GM19468 (cell line): ENCODE measurements at regions not wholly inside any gene's neighbourhood (a gene's known extent, or its start where the extent isn't known, plus 50 kb on each side); places are given as distances from the start of the nearest gene placed in this dataset.
"Not testable (repeated sequence)": the region's sequence is repeated elsewhere in the genome, so short reads cannot be mapped to it uniquely, and the experiment has no call there.

Experiments
- ATAC-seq: cut with Tn5 transposase; IDR thresholded peaks from one replicate; pipeline ENCODE4 v1.9.1; 2021; ENCODE audit warnings: mild to moderate bottlenecking, moderate library complexity, moderate number of reproducible peaks; ENCODE audit not compliant: unreplicated experiment; ENCODE audit errors: extremely low read depth

DNA sequence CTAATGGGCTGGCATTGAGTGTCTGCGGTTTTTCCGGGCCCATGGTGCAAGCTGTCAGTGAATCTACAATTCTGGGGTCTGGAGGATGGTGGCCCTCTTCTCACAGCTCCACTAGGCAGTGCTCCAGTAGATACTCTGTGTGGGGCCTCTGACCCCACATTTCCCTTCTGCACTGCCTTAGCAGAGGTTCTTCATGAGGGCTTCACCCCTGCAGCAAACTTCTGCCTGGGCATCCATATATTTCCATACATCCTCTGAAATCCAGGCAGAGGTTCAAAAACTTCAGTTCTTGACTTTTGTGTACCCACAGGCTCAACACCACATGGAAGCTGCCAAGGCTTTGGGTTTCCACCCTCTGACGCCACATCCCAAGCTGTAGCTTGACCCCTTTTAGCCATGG is 846.2 kb downstream of the RNF144A start:
- not testable (repeated sequence) for ATAC-seq

GRCh38 chr2:7765236-7765635 is 848.0 kb downstream of the RNF144A start:
- ATAC-seq, result no peak

- no peak for ATAC-seq
Observed at GRCh38 chr2:7766088-7766722, 849.0 kb downstream of the RNF144A start.

DNA sequence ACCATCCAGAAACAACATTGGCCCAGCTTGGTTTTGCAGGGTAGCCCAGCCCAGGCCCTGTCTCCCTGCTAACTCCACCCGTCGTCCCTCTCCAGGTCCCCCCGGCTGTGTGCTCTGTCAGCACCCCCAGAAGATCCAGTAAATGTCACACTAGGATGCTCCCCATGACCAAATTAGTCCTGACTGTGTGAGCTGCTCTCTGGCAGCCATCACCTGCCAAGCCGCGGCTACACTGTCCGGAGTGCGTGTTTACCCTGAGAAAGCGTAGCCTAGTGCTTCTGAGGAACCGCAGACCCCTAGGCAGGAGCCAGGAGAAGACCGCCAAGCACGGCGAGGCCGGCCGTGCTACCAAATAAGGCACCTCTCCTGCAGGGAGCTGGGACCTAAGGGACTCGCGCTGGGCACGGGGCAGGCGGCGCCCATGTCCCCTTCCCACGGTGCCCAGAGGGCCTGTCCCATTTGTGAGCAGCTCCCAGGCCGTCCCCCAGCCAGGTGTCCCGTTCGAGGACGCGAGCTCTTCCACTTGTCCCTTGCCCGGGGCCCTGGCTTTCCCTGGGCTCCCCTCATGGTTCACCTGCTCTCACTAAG is 849.9 kb downstream of the RNF144A start:
- no peak for ATAC-seq

GRCh38 chr2:7767902-7768301 is 850.7 kb downstream of the RNF144A start:
- ATAC-seq, result no peak

GRCh38 chr2:7771781-7772180 is 854.6 kb downstream of the RNF144A start:
- no peak for ATAC-seq

DNA sequence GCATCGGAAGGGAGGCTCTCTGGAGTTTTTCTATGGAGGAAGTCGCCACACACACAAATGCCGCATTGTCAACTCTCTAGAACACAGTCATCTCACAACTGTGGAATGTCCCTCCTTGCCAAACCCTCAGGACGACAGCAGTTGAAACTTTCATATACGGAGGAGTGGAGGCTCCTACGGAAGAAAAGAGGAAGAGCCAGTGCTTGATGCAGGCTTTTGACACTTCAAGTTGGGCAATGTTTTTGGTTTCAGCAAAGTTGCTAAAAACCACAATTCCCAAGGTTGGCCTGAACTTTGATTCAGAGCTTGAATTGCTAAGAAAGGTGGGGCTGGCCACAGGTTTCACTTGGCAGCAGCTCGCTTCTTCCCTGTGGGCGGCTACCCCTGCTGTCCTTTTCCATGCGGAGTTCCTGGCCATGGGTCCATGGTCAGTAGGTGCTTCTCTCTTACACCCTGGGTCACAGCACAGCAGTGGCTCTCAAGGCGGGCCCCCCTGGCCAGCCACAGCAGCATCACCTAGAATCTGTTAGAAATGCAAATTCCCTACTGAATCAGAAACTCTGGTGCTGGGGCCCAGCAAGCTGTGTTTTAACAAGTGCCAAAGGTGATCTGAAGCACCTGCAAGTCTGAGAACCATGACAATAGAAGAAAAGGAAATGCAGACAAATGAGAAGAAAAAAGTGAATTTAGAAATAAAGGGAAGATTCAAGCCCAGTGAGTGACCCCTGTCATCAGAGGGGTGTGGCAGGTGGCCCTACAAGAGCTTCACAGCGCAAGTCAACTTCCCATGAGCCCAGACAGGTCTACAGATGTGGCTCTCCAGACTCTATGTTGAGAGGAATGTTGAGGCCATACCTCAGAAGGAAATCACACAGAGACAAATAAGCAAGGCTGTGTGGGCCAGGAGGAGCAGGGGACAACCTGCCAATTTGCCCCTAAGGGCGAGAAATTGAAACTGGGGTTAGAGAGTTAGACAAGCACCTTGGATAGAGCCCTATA is 856.4 kb downstream of the RNF144A start:
- ATAC-seq, result peak; percentile 18

- ATAC-seq, result no peak
Observed at GRCh38 chr2:7774481-7774880, 857.3 kb downstream of the RNF144A start.

- ATAC-seq, result no peak
Observed at GRCh38 chr2:7777668-7778067, 860.5 kb downstream of the RNF144A start.

GRCh38 chr2:7780321-7780720 is 863.1 kb downstream of the RNF144A start:
- no peak for ATAC-seq

DNA sequence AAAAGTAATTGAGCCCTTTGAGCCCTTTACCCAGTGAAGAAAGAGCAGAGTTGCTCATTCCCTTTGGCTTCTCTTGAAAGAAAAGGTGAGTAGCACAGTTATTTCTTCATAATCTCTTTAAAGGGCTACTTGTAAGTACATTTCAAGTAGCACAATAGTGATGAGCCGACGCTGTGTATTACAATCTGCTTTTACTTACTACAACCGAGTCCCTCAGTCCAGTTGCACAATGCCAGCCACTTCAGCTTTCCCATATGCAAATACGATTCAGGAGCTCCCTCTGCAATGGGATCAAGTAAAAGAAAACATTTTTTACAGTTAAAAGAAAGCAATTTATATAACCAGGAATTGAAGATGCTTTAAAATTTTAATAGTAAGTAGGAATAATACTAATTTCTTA is 868.5 kb downstream of the RNF144A start:
- no peak for ATAC-seq

- ATAC-seq, result no peak
Observed at GRCh38 chr2:7788736-7789135, 871.5 kb downstream of the RNF144A start.

- ATAC-seq, result no peak
Observed at GRCh38 chr2:7792031-7792651, 874.9 kb downstream of the RNF144A start.

DNA sequence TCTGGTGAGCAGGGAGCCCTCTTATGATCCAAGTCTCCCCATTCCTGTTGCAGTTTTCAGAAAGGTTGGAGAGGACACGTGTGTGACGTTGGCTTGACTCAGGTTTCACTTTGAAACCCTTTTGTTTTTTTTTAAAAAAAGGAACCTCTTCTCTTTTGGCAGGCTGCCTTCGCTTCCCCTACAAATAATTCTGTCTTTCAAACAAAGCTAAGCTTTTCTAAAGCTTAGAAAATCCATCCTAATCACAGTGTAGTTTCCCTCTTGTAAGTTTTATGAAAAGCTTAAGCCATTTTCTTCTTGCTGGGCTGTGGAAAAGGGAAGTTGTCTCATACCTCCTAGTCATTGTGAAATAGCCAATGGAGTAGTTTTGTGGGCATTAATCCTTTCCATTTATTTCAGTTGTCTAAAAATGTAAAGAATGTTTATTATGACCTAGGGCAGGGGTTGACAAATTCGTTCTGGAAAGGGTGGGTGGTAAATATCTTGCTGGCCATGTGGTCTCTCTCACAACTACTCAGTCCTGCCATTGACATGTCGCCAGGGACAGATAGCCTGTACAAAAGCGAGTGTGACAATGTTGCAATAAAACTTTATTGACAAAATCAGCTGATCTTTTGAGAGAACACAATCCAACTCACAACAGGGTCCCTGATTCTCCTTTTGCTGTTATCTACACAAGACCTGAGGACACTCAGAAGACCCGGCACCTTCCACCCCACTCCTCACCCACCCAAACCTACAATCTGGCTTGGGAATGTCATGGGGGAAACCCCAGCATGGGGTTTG is 878.8 kb downstream of the RNF144A start:
- no peak for ATAC-seq

DNA sequence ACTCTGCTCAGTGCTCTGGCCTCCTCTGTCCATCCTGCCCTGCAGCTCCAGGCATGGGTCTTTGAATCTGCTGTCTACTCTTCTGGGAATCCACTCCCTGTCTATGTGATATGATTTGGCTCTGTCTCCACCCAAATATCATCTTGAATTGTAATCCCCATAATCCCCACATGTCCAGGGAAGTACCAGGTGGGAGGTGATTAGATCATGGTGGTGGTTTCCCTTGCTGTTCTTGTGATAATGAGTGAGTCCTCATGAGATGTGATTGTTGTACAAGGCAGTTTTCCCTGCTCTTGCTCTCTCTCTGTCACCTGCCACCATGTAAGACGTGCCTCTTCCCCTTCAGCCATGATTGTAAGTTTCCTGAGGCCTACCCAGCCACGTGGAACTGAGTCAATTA is 881.8 kb upstream of the ID2 start:
- no peak for ATAC-seq

- no peak for ATAC-seq
Observed at GRCh38 chr2:7801212-7801611, 880.6 kb upstream of the ID2 start.

DNA sequence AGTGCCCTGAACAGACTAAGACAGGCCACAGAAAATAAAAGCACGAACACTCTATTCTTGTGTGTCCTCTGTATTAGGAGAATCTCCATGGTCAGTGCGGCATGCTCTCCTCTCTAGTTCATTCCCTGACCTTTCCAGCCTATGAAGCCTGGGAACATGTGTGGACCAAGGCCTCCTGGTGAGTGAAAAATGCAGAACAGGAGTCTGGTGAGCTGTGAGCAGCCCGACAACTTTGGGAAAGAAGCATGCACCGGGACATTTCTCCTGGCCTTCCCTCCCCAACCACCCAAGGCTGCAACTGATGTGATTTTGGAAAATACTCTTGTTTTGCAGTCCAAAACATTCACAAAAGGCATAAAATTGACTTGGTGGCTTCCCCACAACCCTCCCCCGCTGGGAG is 878.3 kb upstream of the ID2 start:
- ATAC-seq, result no peak

DNA sequence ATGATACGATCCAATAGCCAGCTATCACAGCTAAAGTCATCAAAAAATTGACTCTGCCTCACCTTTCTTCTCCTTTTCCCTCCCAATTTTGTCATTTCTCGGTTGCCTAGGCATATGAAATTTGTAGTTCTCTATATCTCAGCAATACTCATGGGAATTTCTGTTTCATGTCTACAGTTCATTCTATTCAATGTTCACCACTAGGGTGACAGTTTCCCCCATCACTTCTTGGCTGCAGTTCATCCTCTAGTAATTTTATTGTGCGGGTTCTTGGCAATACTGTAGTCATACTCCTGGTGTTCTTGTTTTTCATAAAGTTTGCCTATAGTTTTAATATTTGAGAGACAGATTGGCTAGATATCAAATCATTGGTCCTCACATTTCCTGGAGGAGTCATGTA is 872.2 kb upstream of the ID2 start:
- no peak for ATAC-seq

DNA sequence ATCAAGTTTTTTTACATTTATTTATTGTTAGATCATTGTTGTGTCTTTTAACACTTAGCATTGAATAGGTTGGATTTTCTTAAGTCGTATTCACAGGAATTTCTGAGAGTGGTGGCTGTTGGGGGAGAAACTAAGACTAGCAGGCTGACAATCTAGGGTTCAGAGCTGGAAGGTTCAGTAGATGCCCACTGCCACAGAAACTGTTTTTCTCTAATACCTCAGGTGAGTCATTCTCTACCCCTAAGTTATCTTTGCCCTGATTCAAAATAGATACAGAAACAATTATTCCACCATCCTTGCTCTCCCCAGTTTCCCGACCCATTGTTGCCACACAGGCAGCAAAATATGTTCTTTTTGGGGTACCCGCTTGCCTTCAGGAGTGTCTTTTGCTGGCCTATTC is 870.8 kb upstream of the ID2 start:
- ATAC-seq, result no peak
